ENCODE measurements at regions not wholly inside any gene's neighbourhood (a gene's known extent, or its start where the extent isn't known, plus 50 kb on each side); places are given as distances from the start of the nearest gene placed in this dataset.
"Not testable (repeated sequence)": the region's sequence is repeated elsewhere in the genome, so short reads cannot be mapped to it uniquely, and the experiment has no call there.

GRCh38 chr3:39718674-39719595 lies 90.5 kb upstream of the MYRIP start:
- peak; percentile 68 for DNase-seq (ENCODE audit: low read depth)
- no peak overlapping the region for H3K4me3 ChIP-seq (ENCODE audit: low read depth, low read length)
- TF ChIP-seq CTCF (IDR thresholded peaks at IDR 0.05; ENCODE audit: insufficient read depth, low read length): no peak

GRCh38 chr3:39721076-39721475 lies 88.3 kb upstream of the MYRIP start:
- peak; percentile 20 for DNase-seq (ENCODE audit: low read depth)
- TF ChIP-seq CTCF (IDR thresholded peaks at IDR 0.05; ENCODE audit: insufficient read depth, low read length): no peak
- no peak overlapping the region for H3K4me3 ChIP-seq (ENCODE audit: low read depth, low read length)

GRCh38 chr3:39724233-39724846 lies 85.1 kb upstream of the MYRIP start:
- H3K4me3 ChIP-seq (ENCODE audit: low read depth, low read length): no peak overlapping the region
- peak; percentile 48 for TF ChIP-seq CTCF (IDR thresholded peaks at IDR 0.05; ENCODE audit: insufficient read depth, low read length)
- DNase-seq (ENCODE audit: low read depth): peak; percentile 34

- no peak for TF ChIP-seq CTCF (IDR thresholded peaks at IDR 0.05; ENCODE audit: insufficient read depth, low read length)
- DNase-seq (ENCODE audit: low read depth): no peak
- no peak overlapping the region for H3K4me3 ChIP-seq (ENCODE audit: low read depth, low read length)
These were observed 84.1 kb upstream of the MYRIP start for GRCh38 chr3:39725321-39725720.

- TF ChIP-seq CTCF (IDR thresholded peaks at IDR 0.05; ENCODE audit: insufficient read depth, low read length): no peak
- no peak overlapping the region for H3K4me3 ChIP-seq (ENCODE audit: low read depth, low read length)
- no peak for DNase-seq (ENCODE audit: low read depth)
These were observed 82.0 kb upstream of the MYRIP start for GRCh38 chr3:39727415-39727814.

GRCh38 chr3:39733804-39734203 lies 75.6 kb upstream of the MYRIP start:
- DNase-seq (ENCODE audit: low read depth): no peak
- no peak for TF ChIP-seq CTCF (IDR thresholded peaks at IDR 0.05; ENCODE audit: insufficient read depth, low read length)
- no peak overlapping the region for H3K4me3 ChIP-seq (ENCODE audit: low read depth, low read length)

- H3K4me3 ChIP-seq (ENCODE audit: low read depth, low read length); DNase-seq (ENCODE audit: low read depth): not testable (repeated sequence)
These were observed 69.8 kb upstream of the MYRIP start for GRCh38 chr3:39739658-39740057.
